ENCODE measurements at regions not wholly inside any gene's neighbourhood (a gene's known extent, or its start where the extent isn't known, plus 50 kb on each side); places are given as distances from the start of the nearest gene placed in this dataset.

GRCh38 chr5:111851631-111852548, 94.9 kb upstream of the NREP start:
- TF ChIP-seq CTCF (IDR thresholded peaks at IDR 0.05): no peak
- H3K36me3 ChIP-seq (ENCODE audit: control insufficient read depth, insufficient read depth, low read length): no peaks in the 10 kb centered on the region
- no peak overlapping the region for H3K4me2 ChIP-seq (ENCODE audit: low read length)
- H3K79me2 ChIP-seq: no peaks in the 10 kb centered on the region
- H3K27me3 ChIP-seq (ENCODE audit: control insufficient read depth, insufficient read depth, low read length): no peaks in the 10 kb centered on the region
- H3K27ac ChIP-seq: no peak overlapping the region
- H2AFZ ChIP-seq: no peak overlapping the region
- no peaks in the 10 kb centered on the region for H3K9me3 ChIP-seq (ENCODE audit: control insufficient read depth, low read length)
- H3K4me1 ChIP-seq: no peaks in the 10 kb centered on the region
- no peak overlapping the region for H3K9ac ChIP-seq
- no peak overlapping the region for H3K4me3 ChIP-seq (ENCODE audit: low read depth, low read length)

- no peaks in the 10 kb centered on the region for H3K27me3 ChIP-seq (ENCODE audit: control insufficient read depth, insufficient read depth, low read length)
- H3K9me3 ChIP-seq (ENCODE audit: control insufficient read depth, low read length): no peaks in the 10 kb centered on the region
- no peak overlapping the region for H3K27ac ChIP-seq
- no peak for TF ChIP-seq CTCF (IDR thresholded peaks at IDR 0.05)
- H3K9ac ChIP-seq: no peak overlapping the region
- H3K36me3 ChIP-seq (ENCODE audit: control insufficient read depth, insufficient read depth, low read length): no peaks in the 10 kb centered on the region
- H3K79me2 ChIP-seq: no peaks in the 10 kb centered on the region
- H3K4me2 ChIP-seq (ENCODE audit: low read length): no peak overlapping the region
- no peak overlapping the region for H2AFZ ChIP-seq
- no peaks in the 10 kb centered on the region for H3K4me1 ChIP-seq
- no peak overlapping the region for H3K4me3 ChIP-seq (ENCODE audit: low read depth, low read length)
Measured at GRCh38 chr5:111848476-111848875, 91.5 kb upstream of the NREP start.

- H3K4me2 ChIP-seq (ENCODE audit: low read length): no peak overlapping the region
- H3K9ac ChIP-seq: no peak overlapping the region
- H3K36me3 ChIP-seq (ENCODE audit: control insufficient read depth, insufficient read depth, low read length): no peaks in the 10 kb centered on the region
- H3K4me3 ChIP-seq (ENCODE audit: low read depth, low read length): no peak overlapping the region
- no peaks in the 10 kb centered on the region for H3K27me3 ChIP-seq (ENCODE audit: control insufficient read depth, insufficient read depth, low read length)
- no peak overlapping the region for H3K27ac ChIP-seq
- H3K9me3 ChIP-seq (ENCODE audit: control insufficient read depth, low read length): no peaks in the 10 kb centered on the region
- no peaks in the 10 kb centered on the region for H3K79me2 ChIP-seq
- no peaks in the 10 kb centered on the region for H3K4me1 ChIP-seq
- no peak for TF ChIP-seq CTCF (IDR thresholded peaks at IDR 0.05)
- no peak overlapping the region for H2AFZ ChIP-seq
Measured at GRCh38 chr5:111847052-111847925, 90.3 kb upstream of the NREP start.

- H2AFZ ChIP-seq: no peak overlapping the region
- no peak overlapping the region for H3K27ac ChIP-seq
- no peak overlapping the region for H3K4me2 ChIP-seq (ENCODE audit: low read length)
- no peak overlapping the region for H3K9ac ChIP-seq
- H3K4me3 ChIP-seq (ENCODE audit: low read depth, low read length): no peak overlapping the region
- H3K27me3 ChIP-seq (ENCODE audit: control insufficient read depth, insufficient read depth, low read length): no peaks in the 10 kb centered on the region
- no peaks in the 10 kb centered on the region for H3K4me1 ChIP-seq
- no peaks in the 10 kb centered on the region for H3K79me2 ChIP-seq
- TF ChIP-seq CTCF (IDR thresholded peaks at IDR 0.05): no peak
- H3K36me3 ChIP-seq (ENCODE audit: control insufficient read depth, insufficient read depth, low read length): no peaks in the 10 kb centered on the region
- H3K9me3 ChIP-seq (ENCODE audit: control insufficient read depth, low read length): no peaks in the 10 kb centered on the region
Measured at GRCh38 chr5:111840036-111840674, 83.2 kb upstream of the NREP start.

Measured in parathyroid adenoma (tissue), 2 donors.